Activated naive CD4-positive, alpha-beta T cell treated with anti-CD3 and anti-CD28 coated beads, Interleukin-2, amount 50 U/mL, for 24 hours (primary cell): ENCODE measurements at regions not wholly inside any gene's neighbourhood (a gene's known extent, or its start where the extent isn't known, plus 50 kb on each side); places are given as distances from the start of the nearest gene placed in this dataset.
"Not testable (repeated sequence)": the region's sequence is repeated elsewhere in the genome, so short reads cannot be mapped to it uniquely, and the experiment has no call there.

Experiments
- H3K27ac Mint-ChIP-seq: one replicate; pipeline ENCODE4 v1.8.0; 2021; ENCODE audit warnings: mild to moderate bottlenecking, mixed read lengths
- H3K27me3 Mint-ChIP-seq: one replicate; pipeline ENCODE4 v1.8.0; 2021; ENCODE audit warnings: mixed read lengths
- H3K36me3 Mint-ChIP-seq: one replicate; pipeline ENCODE4 v1.8.0; 2021; ENCODE audit warnings: mixed read lengths
- H3K4me1 Mint-ChIP-seq: one replicate; pipeline ENCODE4 v1.8.0; 2021; ENCODE audit warnings: mixed read lengths
- H3K4me3 Mint-ChIP-seq: one replicate; pipeline ENCODE4 v1.8.0; 2021; ENCODE audit warnings: mild to moderate bottlenecking, mixed read lengths
- H3K9me3 Mint-ChIP-seq: one replicate; pipeline ENCODE4 v1.8.0; 2021; ENCODE audit warnings: mixed read lengths

GRCh38 chr5:118451697-118452247 is 536.6 kb downstream of the DTWD2 start:
- H3K4me1 Mint-ChIP-seq: no peaks in the 10 kb centered on the region
- H3K27me3 Mint-ChIP-seq: no peaks in the 10 kb centered on the region
- H3K27ac Mint-ChIP-seq: no peak overlapping the region
- H3K36me3 Mint-ChIP-seq: no peaks in the 10 kb centered on the region
- H3K4me3 Mint-ChIP-seq: no peak overlapping the region
- H3K9me3 Mint-ChIP-seq: no peaks in the 10 kb centered on the region

- no peaks in the 10 kb centered on the region for H3K4me1 Mint-ChIP-seq
- H3K27ac Mint-ChIP-seq: no peak overlapping the region
- no peaks in the 10 kb centered on the region for H3K27me3 Mint-ChIP-seq
- no peak overlapping the region for H3K4me3 Mint-ChIP-seq
- no peaks in the 10 kb centered on the region for H3K9me3 Mint-ChIP-seq
- H3K36me3 Mint-ChIP-seq: no peaks in the 10 kb centered on the region
Observed at GRCh38 chr5:118450554-118451332, 537.6 kb downstream of the DTWD2 start.

- H3K36me3 Mint-ChIP-seq: no peaks in the 10 kb centered on the region
- no peaks in the 10 kb centered on the region for H3K9me3 Mint-ChIP-seq
- no peak overlapping the region for H3K27ac Mint-ChIP-seq
- no peak overlapping the region for H3K4me3 Mint-ChIP-seq
- no peaks in the 10 kb centered on the region for H3K27me3 Mint-ChIP-seq
- no peaks in the 10 kb centered on the region for H3K4me1 Mint-ChIP-seq
Observed at GRCh38 chr5:118447350-118447749, 541.0 kb downstream of the DTWD2 start.

GRCh38 chr5:118441956-118442355 is 546.4 kb downstream of the DTWD2 start:
- H3K4me3 Mint-ChIP-seq: no peak overlapping the region
- no peaks in the 10 kb centered on the region for H3K9me3 Mint-ChIP-seq
- H3K27me3 Mint-ChIP-seq: no peaks in the 10 kb centered on the region
- no peaks in the 10 kb centered on the region for H3K4me1 Mint-ChIP-seq
- no peak overlapping the region for H3K27ac Mint-ChIP-seq
- no peaks in the 10 kb centered on the region for H3K36me3 Mint-ChIP-seq

GRCh38 chr5:118441034-118441433 is 547.3 kb downstream of the DTWD2 start:
- Mint-ChIP-seq H3K27ac (no peak overlapping the region), H3K4me3 (no peak overlapping the region), H3K36me3 (no peaks in the 10 kb centered on the region), H3K4me1 (no peaks in the 10 kb centered on the region), H3K9me3 (no peaks in the 10 kb centered on the region), H3K27me3 (no peaks in the 10 kb centered on the region)

- Mint-ChIP-seq H3K36me3 (no peaks in the 10 kb centered on the region), H3K4me1 (no peaks in the 10 kb centered on the region), H3K4me3 (no peak overlapping the region), H3K27ac (no peak overlapping the region), H3K27me3 (no peaks in the 10 kb centered on the region), H3K9me3 (no peaks in the 10 kb centered on the region)
Observed at GRCh38 chr5:118440496-118440895, 547.9 kb downstream of the DTWD2 start.

- Mint-ChIP-seq H3K27me3 (no peaks in the 10 kb centered on the region), H3K36me3 (no peaks in the 10 kb centered on the region), H3K4me3 (no peak overlapping the region), H3K27ac (no peak overlapping the region), H3K4me1 (no peaks in the 10 kb centered on the region), H3K9me3 (no peaks in the 10 kb centered on the region)
Observed at GRCh38 chr5:118439831-118440230, 548.5 kb downstream of the DTWD2 start.

GRCh38 chr5:118435131-118435530 is 553.2 kb downstream of the DTWD2 start:
- H3K27ac Mint-ChIP-seq: no peak overlapping the region
- H3K27me3 Mint-ChIP-seq: no peaks in the 10 kb centered on the region
- H3K4me3 Mint-ChIP-seq: no peak overlapping the region
- no peaks in the 10 kb centered on the region for H3K36me3 Mint-ChIP-seq
- no peaks in the 10 kb centered on the region for H3K9me3 Mint-ChIP-seq
- H3K4me1 Mint-ChIP-seq: no peaks in the 10 kb centered on the region

- Mint-ChIP-seq H3K27me3 (no peaks in the 10 kb centered on the region), H3K36me3 (no peaks in the 10 kb centered on the region), H3K4me1 (no peaks in the 10 kb centered on the region), H3K4me3 (no peak overlapping the region), H3K27ac (no peak overlapping the region), H3K9me3 (peaks cover 1% of the 10 kb centered on the region)
Observed at GRCh38 chr5:118434522-118434921, 553.8 kb downstream of the DTWD2 start.

GRCh38 chr5:118430076-118430475 is 558.3 kb downstream of the DTWD2 start:
- Mint-ChIP-seq H3K9me3 (peaks cover 11% of the 10 kb centered on the region), H3K27ac (no peak overlapping the region), H3K4me1 (no peaks in the 10 kb centered on the region), H3K27me3 (no peaks in the 10 kb centered on the region), H3K36me3 (no peaks in the 10 kb centered on the region), H3K4me3 (no peak overlapping the region)

- Mint-ChIP-seq H3K9me3 (peaks cover 5% of the 10 kb centered on the region), H3K27me3 (peaks cover 3% of the 10 kb centered on the region), H3K27ac (no peak overlapping the region), H3K36me3 (no peaks in the 10 kb centered on the region), H3K4me1 (no peaks in the 10 kb centered on the region), H3K4me3 (no peak overlapping the region)
Observed at GRCh38 chr5:118407958-118408357, 580.4 kb downstream of the DTWD2 start.

- H3K27ac Mint-ChIP-seq: no peak overlapping the region
Observed at GRCh38 chr5:118405650-118406061, 582.7 kb downstream of the DTWD2 start.

GRCh38 chr5:118397236-118397635 is 591.1 kb downstream of the DTWD2 start:
- Mint-ChIP-seq H3K27me3 (no peaks in the 10 kb centered on the region), H3K4me1 (no peaks in the 10 kb centered on the region), H3K36me3 (no peaks in the 10 kb centered on the region), H3K4me3 (no peak overlapping the region), H3K9me3 (peaks cover 6% of the 10 kb centered on the region), H3K27ac (no peak overlapping the region)

More at GRCh38 chr5:118405650-118406061, 582.7 kb downstream of the DTWD2 start:
- no peaks in the 10 kb centered on the region for H3K36me3 Mint-ChIP-seq
- peaks cover 3% of the 10 kb centered on the region for H3K27me3 Mint-ChIP-seq
- H3K4me1 Mint-ChIP-seq: no peaks in the 10 kb centered on the region
- no peaks in the 10 kb centered on the region for H3K9me3 Mint-ChIP-seq
- H3K4me3 Mint-ChIP-seq: no peak overlapping the region

GRCh38 chr5:118392491-118392890 is 595.9 kb downstream of the DTWD2 start:
- Mint-ChIP-seq H3K27me3 (no peaks in the 10 kb centered on the region), H3K27ac (no peak overlapping the region), H3K36me3 (no peaks in the 10 kb centered on the region), H3K4me3 (no peak overlapping the region), H3K9me3 (no peaks in the 10 kb centered on the region), H3K4me1 (no peaks in the 10 kb centered on the region)

GRCh38 chr5:118382931-118383330 is 605.4 kb downstream of the DTWD2 start:
- H3K4me1 Mint-ChIP-seq, H3K4me3 Mint-ChIP-seq, H3K27me3 Mint-ChIP-seq, H3K27ac Mint-ChIP-seq, H3K9me3 Mint-ChIP-seq, H3K36me3 Mint-ChIP-seq: not testable (repeated sequence)

GRCh38 chr5:118379470-118379869 is 608.9 kb downstream of the DTWD2 start:
- Mint-ChIP-seq H3K4me3 (no peak overlapping the region), H3K27ac (no peak overlapping the region), H3K4me1 (no peaks in the 10 kb centered on the region), H3K36me3 (no peaks in the 10 kb centered on the region), H3K9me3 (peaks cover 5% of the 10 kb centered on the region), H3K27me3 (no peaks in the 10 kb centered on the region)

- H3K4me1 Mint-ChIP-seq: no peaks in the 10 kb centered on the region
- H3K36me3 Mint-ChIP-seq: no peaks in the 10 kb centered on the region
- no peak overlapping the region for H3K27ac Mint-ChIP-seq
- peaks cover under 1% of the 10 kb centered on the region for H3K9me3 Mint-ChIP-seq
- H3K27me3 Mint-ChIP-seq: no peaks in the 10 kb centered on the region
- H3K4me3 Mint-ChIP-seq: no peak overlapping the region
Observed at GRCh38 chr5:118378959-118379358, 609.4 kb downstream of the DTWD2 start.
